Stimulated activated CD4-positive, alpha-beta T cell treated with anti-CD3 and anti-CD28 coated beads, Interleukin-4, amount 100 ng/mL, for 4 hours (primary cell): ENCODE measurements at regions not wholly inside any gene's neighbourhood (a gene's known extent, or its start where the extent isn't known, plus 50 kb on each side); places are given as distances from the start of the nearest gene placed in this dataset.

Experiments
- DNase-seq, 2 experiments: peaks; one replicate each; pipeline ENCODE4 v3.0.0-alpha.2; 2020

- DNase-seq: no peak
Measured at GRCh38 chr10:90130321-90131086, 429.1 kb downstream of the KIF20B start.

- no peak for DNase-seq
Measured at GRCh38 chr10:90133606-90134005, 432.2 kb downstream of the KIF20B start.

- no peak for DNase-seq
Measured at GRCh38 chr10:90136731-90137316, 435.4 kb downstream of the KIF20B start.

DNA sequence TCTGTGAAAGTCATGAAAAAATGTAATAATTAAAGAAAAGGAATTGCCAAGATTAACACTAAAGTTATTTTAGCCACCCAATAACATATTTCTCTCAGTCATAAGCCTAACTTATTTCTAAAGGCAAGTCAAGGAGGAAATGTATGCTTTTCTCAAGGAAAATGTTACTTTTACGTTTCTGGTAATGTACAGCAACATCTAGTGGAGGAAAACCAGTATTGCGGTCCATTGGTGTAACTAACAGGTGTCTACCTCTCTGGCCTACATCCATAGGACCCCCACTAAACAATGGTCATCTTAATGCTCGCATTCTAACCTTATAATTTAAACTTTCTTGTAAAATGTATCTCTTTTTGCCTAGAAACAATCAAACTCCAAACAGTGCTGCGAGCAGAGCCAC is 437.5 kb downstream of the KIF20B start:
- no peak for DNase-seq

DNA sequence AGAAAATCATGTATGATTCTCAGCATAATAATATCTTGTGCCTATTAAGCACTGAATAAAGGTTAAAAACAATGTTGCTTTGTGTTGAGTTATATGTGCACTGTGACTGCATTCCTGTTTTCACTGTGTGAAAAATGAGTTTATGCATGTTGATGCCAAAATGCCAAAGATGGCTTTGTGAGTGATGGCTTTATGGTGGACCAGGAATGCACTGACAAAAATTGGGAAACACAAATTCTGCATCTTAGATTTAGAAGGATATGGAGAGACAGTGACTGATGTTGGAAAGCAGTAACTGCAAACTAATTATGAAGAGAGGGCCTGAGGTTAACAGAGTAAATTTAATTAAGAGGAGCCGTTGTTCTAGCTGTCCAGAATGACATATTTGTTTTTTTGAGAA is 440.4 kb downstream of the KIF20B start:
- DNase-seq: no peak

DNA sequence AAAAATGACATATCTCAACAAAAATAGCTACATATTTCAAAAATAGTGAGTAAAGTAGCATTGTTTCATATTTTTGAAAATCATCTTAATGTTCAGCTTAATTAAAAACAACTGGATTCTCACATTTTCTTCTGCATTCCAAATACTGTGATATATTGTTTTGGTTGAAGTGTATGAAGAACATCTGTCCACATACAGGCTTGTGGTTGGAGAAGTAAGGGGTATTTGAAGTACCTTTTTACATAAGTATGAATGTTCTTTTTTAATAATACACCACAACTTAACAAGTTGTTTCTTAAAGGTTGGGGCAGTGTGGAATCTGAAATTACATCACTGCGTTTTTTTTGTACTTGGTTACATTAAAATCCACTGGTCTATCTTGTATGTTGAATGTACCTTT is 442.5 kb downstream of the KIF20B start:
- no peak for DNase-seq

GRCh38 chr10:90148116-90148855 is 446.9 kb downstream of the KIF20B start:
- no peak for DNase-seq

- no peak for DNase-seq
Measured at GRCh38 chr10:90149563-90149962, 448.2 kb downstream of the KIF20B start.

DNA sequence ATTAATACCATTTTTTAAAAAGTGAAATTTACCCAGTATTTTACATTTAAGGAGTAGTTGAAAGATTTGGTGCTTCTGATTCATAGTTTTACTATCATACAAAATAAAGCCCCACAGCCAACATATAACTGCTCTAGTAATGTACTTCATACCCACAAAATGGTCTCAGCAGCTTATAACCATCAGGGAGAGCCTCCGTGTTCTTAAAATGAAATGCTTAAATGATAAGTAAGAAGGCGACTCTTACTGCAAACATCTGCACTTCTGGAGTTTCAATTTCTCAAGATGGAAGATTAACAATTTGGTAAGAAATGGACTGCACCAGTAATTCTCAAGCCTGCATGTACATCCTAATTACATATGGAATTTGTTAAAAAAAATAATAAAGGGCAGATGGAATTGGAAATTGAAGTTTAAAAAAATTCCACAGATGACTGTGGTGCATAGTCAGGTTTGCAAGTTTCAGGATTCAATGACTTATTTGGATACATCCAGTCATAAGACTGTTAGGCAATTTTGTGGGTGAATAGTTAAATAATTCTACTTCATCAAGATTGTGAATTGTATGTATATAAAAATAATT is 461.0 kb downstream of the KIF20B start:
- DNase-seq: no peak

- no peak for DNase-seq
Measured at GRCh38 chr10:90167174-90168064, 466.0 kb downstream of the KIF20B start.

- DNase-seq: no peak
Measured at GRCh38 chr10:90168244-90168643, 466.9 kb downstream of the KIF20B start.

DNA sequence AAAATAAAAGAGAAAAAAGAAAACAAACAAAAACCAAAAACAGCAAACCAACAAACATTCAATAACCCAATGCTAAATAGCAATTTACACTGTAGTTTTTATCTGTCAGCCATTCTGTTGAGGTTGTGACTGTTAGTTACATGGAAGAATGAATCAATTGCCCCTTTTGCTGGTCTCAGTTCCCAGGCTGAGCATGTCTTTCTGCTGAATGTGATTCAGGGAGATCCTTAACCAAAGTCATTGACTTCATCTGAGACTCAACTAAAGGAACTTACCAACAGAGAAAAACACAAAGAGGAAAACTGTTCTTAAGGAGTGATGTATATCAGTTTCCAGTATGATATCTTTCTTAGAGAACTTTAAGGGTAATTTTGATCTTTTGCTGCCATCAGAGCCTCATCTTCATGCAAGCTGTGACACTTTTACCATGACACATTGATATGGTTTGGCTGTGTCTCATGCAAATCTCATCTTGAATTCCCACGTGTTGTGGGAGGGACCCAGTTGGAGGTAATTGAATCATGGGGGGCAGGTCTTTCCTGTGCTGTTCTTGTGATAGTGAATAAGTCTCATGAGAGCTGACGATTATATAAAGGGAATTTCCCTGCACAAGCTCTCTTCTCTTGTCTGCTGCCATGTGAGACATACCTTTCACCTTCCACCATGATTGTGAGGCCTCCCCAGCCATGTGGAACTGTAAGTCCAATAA is 469.8 kb downstream of the KIF20B start:
- no peak for DNase-seq

- DNase-seq: no peak
Measured at GRCh38 chr10:90174531-90174930, 473.1 kb downstream of the KIF20B start.

DNA sequence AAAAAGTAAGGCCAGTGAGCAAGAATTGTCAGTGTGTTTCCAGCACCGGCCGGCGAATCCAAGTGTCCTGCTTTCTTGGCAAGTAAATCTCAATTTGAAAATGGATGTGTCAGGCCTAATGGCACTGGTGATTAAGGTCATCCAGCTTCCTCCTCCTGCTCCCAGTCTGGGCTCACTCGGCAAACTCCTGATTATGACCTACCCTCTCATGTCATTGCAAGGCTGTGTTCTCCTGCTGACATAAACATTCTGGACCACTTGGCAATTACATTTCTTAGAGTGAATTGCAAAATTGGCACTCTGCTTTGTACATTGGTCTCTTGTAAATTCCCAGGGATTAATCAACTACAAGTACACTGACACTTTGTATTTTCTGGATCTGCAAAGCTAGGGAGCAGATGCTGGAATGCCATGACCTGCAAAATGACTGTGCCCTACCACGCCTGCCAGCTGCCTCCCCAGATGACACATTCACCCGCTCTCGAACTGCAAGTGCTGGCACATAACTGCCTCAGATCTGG is 473.8 kb downstream of the KIF20B start:
- DNase-seq: no peak

DNA sequence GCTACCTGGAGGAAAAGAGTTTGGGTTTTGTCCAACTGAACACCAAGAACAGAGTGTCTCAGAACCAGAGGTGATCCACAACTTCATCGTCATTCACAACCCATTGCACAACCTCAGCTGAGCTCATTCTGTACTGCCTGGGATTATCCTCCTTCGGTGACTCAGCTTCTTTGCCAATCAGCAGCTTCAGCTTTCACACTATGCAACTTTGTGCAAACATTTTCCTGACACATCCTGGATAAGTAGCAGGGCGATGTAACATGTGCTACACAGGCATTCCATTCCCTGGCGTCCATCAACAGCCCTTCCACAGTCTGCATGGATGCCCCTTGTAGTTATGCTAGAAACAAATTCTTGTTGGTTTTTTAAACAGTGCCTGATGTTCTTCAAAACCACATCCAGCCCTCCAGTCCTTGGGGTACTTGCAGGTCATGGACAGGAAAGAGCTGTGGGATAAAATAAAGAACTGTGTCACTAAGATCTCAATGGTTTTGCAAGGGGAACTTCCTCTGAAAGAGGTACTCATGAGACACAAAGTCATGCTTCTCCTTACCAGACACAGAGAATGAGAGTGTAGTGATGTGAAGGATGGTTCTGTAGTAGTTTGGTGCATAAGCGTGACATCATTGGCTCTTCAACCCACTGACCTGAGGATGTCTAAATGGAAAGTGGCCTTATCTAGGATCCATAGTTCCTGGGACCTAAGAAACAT is 478.5 kb downstream of the KIF20B start:
- DNase-seq: no peak

GRCh38 chr10:90180886-90181691 is 479.7 kb downstream of the KIF20B start:
- DNase-seq: no peak

DNA sequence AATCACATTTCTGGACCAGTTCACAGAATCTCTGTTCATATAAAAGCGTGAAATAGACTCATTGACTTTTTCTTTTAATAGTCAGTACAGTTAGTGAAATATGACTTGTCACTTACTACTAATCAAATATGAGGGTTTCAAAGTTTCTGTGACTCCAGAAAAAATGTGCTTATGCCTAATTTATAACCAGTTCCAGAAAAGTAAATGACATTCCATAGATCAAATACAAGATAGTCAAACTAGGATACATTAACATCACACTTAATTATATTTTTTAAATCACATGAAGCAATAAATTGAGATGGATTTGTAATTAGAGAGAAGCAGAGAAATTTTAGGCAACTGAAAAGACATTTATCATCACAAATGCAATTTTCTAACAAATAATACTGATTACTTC is 491.4 kb downstream of the KIF20B start:
- DNase-seq: no peak

DNA sequence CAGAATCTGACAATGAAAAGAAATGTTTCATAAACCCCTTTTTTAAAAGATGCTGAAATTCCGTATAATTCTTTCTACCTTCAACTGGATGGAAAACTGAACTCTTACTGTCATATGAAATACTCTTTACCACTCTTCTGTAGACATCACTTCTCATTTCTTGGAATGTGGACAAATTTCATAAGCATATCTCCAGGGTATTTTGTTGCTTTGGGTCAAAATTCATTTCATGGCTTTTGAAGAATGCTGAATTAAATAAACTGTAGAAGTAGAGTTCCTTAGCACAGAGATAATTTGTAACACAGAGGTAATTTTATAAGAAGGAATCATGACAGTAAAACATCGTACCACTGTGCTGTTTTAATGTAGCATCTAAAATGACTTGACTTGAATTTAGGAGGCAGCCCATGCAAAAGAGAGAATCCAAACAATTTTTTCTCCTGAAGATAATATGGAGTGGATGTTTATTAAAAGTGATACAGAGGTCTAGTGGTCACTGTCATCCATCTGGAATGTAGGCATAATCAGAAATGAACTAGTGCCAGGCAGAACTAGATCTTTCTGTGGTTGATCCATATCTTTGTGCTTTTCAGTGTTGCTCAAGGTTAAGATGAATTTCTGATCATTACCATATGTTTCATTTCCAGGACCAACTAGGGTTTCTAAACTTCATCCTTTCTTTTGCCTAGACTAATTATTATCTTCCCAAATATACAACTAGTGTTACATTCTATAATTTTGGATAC is 492.0 kb downstream of the KIF20B start:
- no peak for DNase-seq

- DNase-seq: no peak
Measured at GRCh38 chr10:90195288-90195840, 494.0 kb downstream of the KIF20B start.
